LNCaP clone FGC (cell line): ENCODE measurements at regions not wholly inside any gene's neighbourhood (a gene's known extent, or its start where the extent isn't known, plus 50 kb on each side); places are given as distances from the start of the nearest gene placed in this dataset.

Source experiments
- DNase-seq: peaks from one replicate; pipeline ENCODE4 v3.0.0-alpha.2; 2011; ENCODE audit warnings: low read depth
- H3K4me3 ChIP-seq: 2 replicates; pipeline ENCODE4 v1.5.1; 2011; ENCODE audit warnings: mild to moderate bottlenecking, low read depth, low read length, control low read depth
- CTCF ChIP-seq: IDR thresholded peaks from 2 replicates; pipeline ENCODE4 v1.5.1; 2012; ENCODE audit warnings: mild to moderate bottlenecking; ENCODE audit not compliant: control insufficient read depth, insufficient read depth; ENCODE audit errors: extremely low read depth

DNA sequence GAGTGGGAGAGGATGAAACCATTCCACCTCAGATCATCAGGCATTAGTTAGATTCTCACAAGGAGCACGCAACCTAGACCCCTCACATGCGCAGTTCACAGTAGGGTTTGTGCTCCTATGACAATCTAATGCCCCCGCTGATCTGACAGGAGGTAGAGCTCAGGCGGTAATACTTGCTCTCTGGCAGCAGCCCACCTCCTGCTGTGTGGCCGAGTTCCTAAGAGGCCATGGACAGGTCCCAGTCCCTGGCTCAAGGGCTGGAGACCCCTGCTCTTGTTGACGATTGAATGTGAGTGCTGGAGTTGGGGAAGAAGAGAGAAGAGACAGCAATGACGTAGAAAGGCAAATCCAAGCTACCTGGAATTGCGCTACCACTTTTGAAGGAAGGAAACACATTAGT lies 267.2 kb downstream of the TFEC start:
- DNase-seq: no peak
- no peak for TF ChIP-seq CTCF
- no peak overlapping the region for H3K4me3 ChIP-seq

GRCh38 chr7:115758025-115758424 lies 272.5 kb downstream of the TFEC start:
- H3K4me3 ChIP-seq: no peak overlapping the region
- no peak for TF ChIP-seq CTCF
- no peak for DNase-seq

- no peak for TF ChIP-seq CTCF
- no peak overlapping the region for H3K4me3 ChIP-seq
- no peak for DNase-seq
These were observed 276.3 kb downstream of the TFEC start for GRCh38 chr7:115754226-115754625.

GRCh38 chr7:115749924-115750323 lies 280.6 kb downstream of the TFEC start:
- no peak overlapping the region for H3K4me3 ChIP-seq
- DNase-seq: no peak
- no peak for TF ChIP-seq CTCF

- TF ChIP-seq CTCF: peak; percentile 67
- no peak overlapping the region for H3K4me3 ChIP-seq
- DNase-seq: no peak
These were observed 282.3 kb downstream of the TFEC start for GRCh38 chr7:115748123-115748738.

DNA sequence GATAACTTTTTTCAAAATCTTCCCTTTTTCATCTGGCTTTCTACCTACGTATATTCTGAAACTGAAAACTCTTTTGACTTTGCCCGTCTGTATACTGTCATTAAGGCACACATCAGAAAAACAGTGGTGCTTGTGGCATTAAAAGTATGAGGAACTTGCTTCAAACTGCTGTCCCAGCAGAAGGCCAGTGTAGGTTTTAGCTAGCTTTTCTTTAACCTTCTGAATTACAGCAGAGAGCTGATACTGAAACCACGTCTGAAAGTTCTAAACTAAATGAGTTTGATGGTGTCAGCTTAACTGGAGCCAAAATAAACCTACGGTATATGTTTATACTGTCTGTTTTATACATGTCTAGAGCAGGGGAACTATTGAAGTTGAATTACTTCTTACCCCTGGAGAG lies 283.4 kb downstream of the TFEC start:
- TF ChIP-seq CTCF: no peak
- no peak overlapping the region for H3K4me3 ChIP-seq
- DNase-seq: no peak

DNA sequence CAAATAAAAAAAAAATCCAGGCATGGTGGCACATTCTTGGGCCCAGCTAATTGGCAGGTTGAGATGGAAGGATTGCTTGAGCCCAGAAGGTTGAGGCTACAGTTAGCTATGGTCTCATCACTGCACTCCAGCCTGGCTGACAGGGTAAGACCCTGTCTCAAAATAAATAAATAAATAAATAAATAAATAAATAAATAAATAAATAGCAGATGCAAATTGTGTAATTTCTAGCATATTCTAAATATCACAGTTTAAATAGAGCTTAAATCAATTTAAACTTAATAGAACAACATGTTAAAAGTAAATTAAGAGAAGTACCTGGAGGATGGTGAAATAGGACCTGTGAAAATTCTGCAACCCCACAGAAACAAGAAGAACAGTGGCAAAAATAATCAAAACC lies 290.5 kb downstream of the TFEC start:
- DNase-seq: no peak
- H3K4me3 ChIP-seq: no peak overlapping the region
- TF ChIP-seq CTCF: no peak
